ENCODE measurements at regions not wholly inside any gene's neighbourhood (a gene's known extent, or its start where the extent isn't known, plus 50 kb on each side); places are given as distances from the start of the nearest gene placed in this dataset.
A peak's percentile ranks its signal among the peaks of the same experiment; 100 is the strongest.

DNA sequence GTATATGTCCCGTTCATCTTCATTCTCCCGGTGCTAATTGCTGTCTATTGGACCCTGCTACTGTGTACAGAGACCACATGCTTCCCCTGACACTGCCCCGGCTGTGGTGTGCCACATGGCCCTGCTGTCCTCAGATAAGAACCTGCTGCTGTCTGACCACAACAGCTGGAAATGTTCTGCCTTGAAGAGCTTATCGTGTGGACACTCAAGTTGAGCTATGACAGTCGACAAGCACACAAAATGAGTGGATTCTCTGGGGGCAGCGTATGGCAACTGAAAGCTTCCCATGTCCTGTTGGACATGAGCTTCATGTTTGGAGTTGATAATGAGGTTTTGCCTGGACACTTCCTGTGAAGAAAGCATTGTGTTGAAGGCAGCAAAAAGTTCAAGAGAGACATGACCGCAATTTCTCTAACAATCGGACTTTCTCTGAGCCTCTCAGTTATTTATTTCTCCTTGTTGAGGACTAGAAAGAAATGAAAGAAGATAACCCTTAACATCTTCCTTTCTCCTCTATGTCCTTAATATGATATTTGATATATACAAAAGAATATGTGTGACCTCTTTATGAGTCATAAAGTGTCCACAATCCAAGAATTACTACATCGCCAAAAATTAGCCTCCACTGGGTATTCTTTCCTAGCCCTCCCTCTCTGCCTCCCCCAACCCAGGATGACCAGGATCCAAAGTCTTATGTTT lies 187.1 kb upstream of the TCF21 start (continued):
- TF ChIP-seq, protein P1, sequence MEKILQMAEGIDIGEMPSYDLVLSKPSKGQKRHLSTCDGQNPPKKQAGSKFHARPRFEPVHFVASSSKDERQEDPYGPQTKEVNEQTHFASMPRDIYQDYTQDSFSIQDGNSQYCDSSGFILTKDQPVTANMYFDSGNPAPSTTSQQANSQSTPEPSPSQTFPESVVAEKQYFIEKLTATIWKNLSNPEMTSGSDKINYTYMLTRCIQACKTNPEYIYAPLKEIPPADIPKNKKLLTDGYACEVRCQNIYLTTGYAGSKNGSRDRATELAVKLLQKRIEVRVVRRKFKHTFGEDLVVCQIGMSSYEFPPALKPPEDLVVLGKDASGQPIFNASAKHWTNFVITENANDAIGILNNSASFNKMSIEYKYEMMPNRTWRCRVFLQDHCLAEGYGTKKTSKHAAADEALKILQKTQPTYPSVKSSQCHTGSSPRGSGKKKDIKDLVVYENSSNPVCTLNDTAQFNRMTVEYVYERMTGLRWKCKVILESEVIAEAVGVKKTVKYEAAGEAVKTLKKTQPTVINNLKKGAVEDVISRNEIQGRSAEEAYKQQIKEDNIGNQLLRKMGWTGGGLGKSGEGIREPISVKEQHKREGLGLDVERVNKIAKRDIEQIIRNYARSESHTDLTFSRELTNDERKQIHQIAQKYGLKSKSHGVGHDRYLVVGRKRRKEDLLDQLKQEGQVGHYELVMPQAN (IDR thresholded peaks at IDR 0.05; ENCODE audit: borderline replicate concordance), result peak; percentile 80; the same call in 1 of the 2 replicates
- TF ChIP-seq, protein P2, sequence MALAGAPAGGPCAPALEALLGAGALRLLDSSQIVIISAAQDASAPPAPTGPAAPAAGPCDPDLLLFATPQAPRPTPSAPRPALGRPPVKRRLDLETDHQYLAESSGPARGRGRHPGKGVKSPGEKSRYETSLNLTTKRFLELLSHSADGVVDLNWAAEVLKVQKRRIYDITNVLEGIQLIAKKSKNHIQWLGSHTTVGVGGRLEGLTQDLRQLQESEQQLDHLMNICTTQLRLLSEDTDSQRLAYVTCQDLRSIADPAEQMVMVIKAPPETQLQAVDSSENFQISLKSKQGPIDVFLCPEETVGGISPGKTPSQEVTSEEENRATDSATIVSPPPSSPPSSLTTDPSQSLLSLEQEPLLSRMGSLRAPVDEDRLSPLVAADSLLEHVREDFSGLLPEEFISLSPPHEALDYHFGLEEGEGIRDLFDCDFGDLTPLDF (CRISPR knock-in tag; IDR thresholded peaks at IDR 0.05), result peak; percentile 71; the same call in 1 of the 2 replicates
- TF ChIP-seq, protein P3, sequence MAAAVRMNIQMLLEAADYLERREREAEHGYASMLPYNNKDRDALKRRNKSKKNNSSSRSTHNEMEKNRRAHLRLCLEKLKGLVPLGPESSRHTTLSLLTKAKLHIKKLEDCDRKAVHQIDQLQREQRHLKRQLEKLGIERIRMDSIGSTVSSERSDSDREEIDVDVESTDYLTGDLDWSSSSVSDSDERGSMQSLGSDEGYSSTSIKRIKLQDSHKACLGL (CRISPR knock-in tag; IDR thresholded peaks at IDR 0.05; ENCODE audit: borderline replicate concordance, poor library complexity, severe bottlenecking), result peak; percentile 35
- TF ChIP-seq, protein P4, sequence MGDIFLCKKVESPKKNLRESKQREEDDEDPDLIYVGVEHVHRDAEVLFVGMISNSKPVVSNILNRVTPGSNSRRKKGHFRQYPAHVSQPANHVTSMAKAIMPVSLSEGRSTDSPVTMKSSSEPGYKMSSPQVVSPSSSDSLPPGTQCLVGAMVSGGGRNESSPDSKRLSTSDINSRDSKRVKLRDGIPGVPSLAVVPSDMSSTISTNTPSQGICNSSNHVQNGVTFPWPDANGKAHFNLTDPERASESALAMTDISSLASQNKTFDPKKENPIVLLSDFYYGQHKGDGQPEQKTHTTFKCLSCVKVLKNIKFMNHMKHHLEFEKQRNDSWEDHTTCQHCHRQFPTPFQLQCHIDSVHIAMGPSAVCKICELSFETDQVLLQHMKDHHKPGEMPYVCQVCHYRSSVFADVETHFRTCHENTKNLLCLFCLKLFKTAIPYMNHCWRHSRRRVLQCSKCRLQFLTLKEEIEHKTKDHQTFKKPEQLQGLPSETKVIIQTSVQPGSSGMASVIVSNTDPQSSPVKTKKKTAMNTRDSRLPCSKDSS (IDR thresholded peaks at IDR 0.05; ENCODE audit: low read depth, partially characterized antibody), result no peak
- TF ChIP-seq KDM4B (IDR thresholded peaks at IDR 0.05; ENCODE audit: borderline replicate concordance in 2 of 2, low read depth in 1 of 2) (peak in 1 of 2 experiments; percentile 65; a peak in 1 of 4 replicates), SMAD3 (CRISPR knock-in tag; conservative IDR thresholded peaks at IDR 0.05) (peak; percentile 91), SNIP1 (IDR thresholded peaks at IDR 0.05; ENCODE audit: low read depth) (no peak), NFIC (IDR thresholded peaks at IDR 0.05) (peak; percentile 98), CCAR2 (IDR thresholded peaks at IDR 0.05; ENCODE audit: low read depth, low read length) (no peak), NR2C2 (CRISPR knock-in tag; IDR thresholded peaks at IDR 0.05) (no peak), NR2C2 (tag; IDR thresholded peaks at IDR 0.05) (peak; percentile 50)
- TF ChIP-seq, protein P5, sequence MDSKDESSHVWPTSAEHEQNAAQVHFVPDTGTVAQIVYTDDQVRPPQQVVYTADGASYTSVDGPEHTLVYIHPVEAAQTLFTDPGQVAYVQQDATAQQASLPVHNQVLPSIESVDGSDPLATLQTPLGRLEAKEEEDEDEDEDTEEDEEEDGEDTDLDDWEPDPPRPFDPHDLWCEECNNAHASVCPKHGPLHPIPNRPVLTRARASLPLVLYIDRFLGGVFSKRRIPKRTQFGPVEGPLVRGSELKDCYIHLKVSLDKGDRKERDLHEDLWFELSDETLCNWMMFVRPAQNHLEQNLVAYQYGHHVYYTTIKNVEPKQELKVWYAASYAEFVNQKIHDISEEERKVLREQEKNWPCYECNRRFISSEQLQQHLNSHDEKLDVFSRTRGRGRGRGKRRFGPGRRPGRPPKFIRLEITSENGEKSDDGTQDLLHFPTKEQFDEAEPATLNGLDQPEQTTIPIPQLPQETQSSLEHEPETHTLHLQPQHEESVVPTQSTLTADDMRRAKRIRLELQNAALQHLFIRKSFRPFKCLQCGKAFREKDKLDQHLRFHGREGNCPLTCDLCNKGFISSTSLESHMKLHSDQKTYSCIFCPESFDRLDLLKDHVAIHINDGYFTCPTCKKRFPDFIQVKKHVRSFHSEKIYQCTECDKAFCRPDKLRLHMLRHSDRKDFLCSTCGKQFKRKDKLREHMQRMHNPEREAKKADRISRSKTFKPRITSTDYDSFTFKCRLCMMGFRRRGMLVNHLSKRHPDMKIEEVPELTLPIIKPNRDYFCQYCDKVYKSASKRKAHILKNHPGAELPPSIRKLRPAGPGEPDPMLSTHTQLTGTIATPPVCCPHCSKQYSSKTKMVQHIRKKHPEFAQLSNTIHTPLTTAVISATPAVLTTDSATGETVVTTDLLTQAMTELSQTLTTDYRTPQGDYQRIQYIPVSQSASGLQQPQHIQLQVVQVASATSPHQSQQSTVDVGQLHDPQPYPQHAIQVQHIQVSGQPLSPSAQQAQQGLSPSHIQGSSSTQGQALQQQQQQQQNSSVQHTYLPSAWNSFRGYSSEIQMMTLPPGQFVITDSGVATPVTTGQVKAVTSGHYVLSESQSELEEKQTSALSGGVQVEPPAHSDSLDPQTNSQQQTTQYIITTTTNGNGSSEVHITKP (IDR thresholded peaks at IDR 0.05; ENCODE audit: partially characterized antibody), result no peak
- TF ChIP-seq, protein P6, sequence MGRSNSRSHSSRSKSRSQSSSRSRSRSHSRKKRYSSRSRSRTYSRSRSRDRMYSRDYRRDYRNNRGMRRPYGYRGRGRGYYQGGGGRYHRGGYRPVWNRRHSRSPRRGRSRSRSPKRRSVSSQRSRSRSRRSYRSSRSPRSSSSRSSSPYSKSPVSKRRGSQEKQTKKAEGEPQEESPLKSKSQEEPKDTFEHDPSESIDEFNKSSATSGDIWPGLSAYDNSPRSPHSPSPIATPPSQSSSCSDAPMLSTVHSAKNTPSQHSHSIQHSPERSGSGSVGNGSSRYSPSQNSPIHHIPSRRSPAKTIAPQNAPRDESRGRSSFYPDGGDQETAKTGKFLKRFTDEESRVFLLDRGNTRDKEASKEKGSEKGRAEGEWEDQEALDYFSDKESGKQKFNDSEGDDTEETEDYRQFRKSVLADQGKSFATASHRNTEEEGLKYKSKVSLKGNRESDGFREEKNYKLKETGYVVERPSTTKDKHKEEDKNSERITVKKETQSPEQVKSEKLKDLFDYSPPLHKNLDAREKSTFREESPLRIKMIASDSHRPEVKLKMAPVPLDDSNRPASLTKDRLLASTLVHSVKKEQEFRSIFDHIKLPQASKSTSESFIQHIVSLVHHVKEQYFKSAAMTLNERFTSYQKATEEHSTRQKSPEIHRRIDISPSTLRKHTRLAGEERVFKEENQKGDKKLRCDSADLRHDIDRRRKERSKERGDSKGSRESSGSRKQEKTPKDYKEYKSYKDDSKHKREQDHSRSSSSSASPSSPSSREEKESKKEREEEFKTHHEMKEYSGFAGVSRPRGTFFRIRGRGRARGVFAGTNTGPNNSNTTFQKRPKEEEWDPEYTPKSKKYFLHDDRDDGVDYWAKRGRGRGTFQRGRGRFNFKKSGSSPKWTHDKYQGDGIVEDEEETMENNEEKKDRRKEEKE (IDR thresholded peaks at IDR 0.05; ENCODE audit: borderline replicate concordance in 1 of 2, control insufficient read depth in 1 of 2, low read depth in 2 of 2, low read length in 1 of 2), result peak in 1 of 2 experiments; percentile 73; a peak in 1 of 4 replicates

Measured in K562 (cell line).